ENCODE measurements at regions not wholly inside any gene's neighbourhood (a gene's known extent, or its start where the extent isn't known, plus 50 kb on each side); places are given as distances from the start of the nearest gene placed in this dataset.

- TF ChIP-seq CTCF (IDR thresholded peaks at IDR 0.05) (no peak), ZFX (IDR thresholded peaks at IDR 0.05; ENCODE audit: borderline replicate concordance) (no peak)
These were observed 262.6 kb downstream of the DCDC2C start for GRCh38 chr2:3965953-3966352.
